Vagina (tissue), 2 donors: ENCODE measurements at regions not wholly inside any gene's neighbourhood (a gene's known extent, or its start where the extent isn't known, plus 50 kb on each side); places are given as distances from the start of the nearest gene placed in this dataset.

Experiments used
- POLR2AphosphoS5 ChIP-seq, 2 donors: sonication (generic); formaldehyde crosslinking; IDR thresholded peaks; one replicate each; pipeline ENCODE4 v1.9.0; 2017; ENCODE audit warnings: antibody characterized with exemption in 2 of 2, mild to moderate bottlenecking in 2 of 2, low read depth in 1 of 2; ENCODE audit not compliant: insufficient read depth in 1 of 2
- TF ChIP-seq, protein P1 (sequence below), 3 experiments: fragments of 450-650 bp in 2 of 3; fragments of 200-600 bp in 1 of 3; sonication (generic) in 1 of 3; IDR thresholded peaks; one replicate each; pipeline ENCODE4 v1.5.1; 2017 to 2019; ENCODE audit warnings: antibody characterized with exemption in 3 of 3, mild to moderate bottlenecking in 2 of 3, moderate library complexity in 2 of 3

DNA sequence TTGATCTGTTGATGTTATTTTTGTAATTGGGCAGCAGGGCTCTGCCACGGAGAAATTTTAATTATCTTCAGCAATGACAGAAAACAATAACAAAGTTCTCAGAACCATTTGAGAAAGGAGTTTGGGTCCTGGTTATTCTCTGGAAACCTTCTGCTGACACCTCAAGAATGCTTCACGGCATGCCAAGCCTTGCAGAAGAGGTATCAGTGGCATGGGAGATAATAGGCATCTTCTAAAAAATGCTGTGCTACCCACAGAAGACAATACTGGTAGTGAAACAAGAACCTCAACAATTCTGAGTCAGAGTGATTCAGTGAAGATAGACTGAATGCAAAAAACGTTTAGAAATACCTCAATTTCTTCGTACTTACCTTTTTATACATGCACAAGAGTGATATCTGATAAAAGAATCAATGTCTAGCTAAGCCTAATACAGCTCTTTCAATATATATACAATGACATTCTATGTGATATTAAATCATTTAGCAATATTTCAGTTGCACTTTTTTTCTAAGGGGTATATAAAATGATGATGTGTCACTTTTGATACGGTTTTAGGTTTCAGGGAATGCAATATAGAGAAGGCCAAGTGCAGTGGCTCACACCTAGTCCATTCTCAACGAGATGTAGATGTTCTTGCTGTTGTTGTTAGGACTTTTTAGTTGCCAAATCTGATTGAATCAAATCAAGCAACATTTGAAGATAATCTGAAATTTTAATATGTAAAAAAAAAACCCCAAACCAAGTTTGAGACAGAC lies 110.4 kb upstream of the COL21A1 start:
- TF ChIP-seq, protein P1, sequence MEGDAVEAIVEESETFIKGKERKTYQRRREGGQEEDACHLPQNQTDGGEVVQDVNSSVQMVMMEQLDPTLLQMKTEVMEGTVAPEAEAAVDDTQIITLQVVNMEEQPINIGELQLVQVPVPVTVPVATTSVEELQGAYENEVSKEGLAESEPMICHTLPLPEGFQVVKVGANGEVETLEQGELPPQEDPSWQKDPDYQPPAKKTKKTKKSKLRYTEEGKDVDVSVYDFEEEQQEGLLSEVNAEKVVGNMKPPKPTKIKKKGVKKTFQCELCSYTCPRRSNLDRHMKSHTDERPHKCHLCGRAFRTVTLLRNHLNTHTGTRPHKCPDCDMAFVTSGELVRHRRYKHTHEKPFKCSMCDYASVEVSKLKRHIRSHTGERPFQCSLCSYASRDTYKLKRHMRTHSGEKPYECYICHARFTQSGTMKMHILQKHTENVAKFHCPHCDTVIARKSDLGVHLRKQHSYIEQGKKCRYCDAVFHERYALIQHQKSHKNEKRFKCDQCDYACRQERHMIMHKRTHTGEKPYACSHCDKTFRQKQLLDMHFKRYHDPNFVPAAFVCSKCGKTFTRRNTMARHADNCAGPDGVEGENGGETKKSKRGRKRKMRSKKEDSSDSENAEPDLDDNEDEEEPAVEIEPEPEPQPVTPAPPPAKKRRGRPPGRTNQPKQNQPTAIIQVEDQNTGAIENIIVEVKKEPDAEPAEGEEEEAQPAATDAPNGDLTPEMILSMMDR (IDR thresholded peaks at IDR 0.05), result no peak
- TF ChIP-seq POLR2AphosphoS5 (IDR thresholded peaks at IDR 0.05; ENCODE audit: insufficient read depth in 1 of 2, low read depth in 1 of 2), result no peak
